ENCODE measurements at regions not wholly inside any gene's neighbourhood (a gene's known extent, or its start where the extent isn't known, plus 50 kb on each side); places are given as distances from the start of the nearest gene placed in this dataset.

- TF ChIP-seq CTCF (IDR thresholded peaks at IDR 0.05) (no peak), POLR2A (IDR thresholded peaks at IDR 0.05) (no peak)
Observed at GRCh38 chr1:170360601-170361000, 171.4 kb upstream of the GORAB start.
